GM12892 (cell line): ENCODE measurements at regions not wholly inside any gene's neighbourhood (a gene's known extent, or its start where the extent isn't known, plus 50 kb on each side); places are given as distances from the start of the nearest gene placed in this dataset.

ENCODE experiments used
- POLR2A ChIP-seq: IDR thresholded peaks from 2 replicates; pipeline ENCODE4 v1.6.1; 2011; ENCODE audit warnings: low read depth, low read length, control low read depth
- POLR2AphosphoS5 ChIP-seq: IDR thresholded peaks from 2 replicates; pipeline ENCODE4 v1.6.1; 2011; ENCODE audit warnings: low read depth, low read length, control low read depth

- TF ChIP-seq POLR2AphosphoS5 (no peak), POLR2A (no peak)
Measured at GRCh38 chr2:2590841-2591541, 259.9 kb upstream of the MYT1L start.
